H1 (cell line): ENCODE measurements at regions not wholly inside any gene's neighbourhood (a gene's known extent, or its start where the extent isn't known, plus 50 kb on each side); places are given as distances from the start of the nearest gene placed in this dataset.

Source experiments
- ASH2L ChIP-seq: fragments of 200-600, 300-600 bp; sonication (generic); IDR thresholded peaks from one replicate; pipeline ENCODE4 v1.7.1; 2017; ENCODE audit warnings: low read length
- CHD2 ChIP-seq: IDR thresholded peaks from 2 replicates; pipeline ENCODE4 v1.6.1; 2012; ENCODE audit warnings: low read length, improper control_type of control experiment
- EGR1 ChIP-seq: IDR thresholded peaks from 2 replicates; pipeline ENCODE4 v1.6.1; 2011; ENCODE audit warnings: low read depth, low read length, borderline replicate concordance
- EP300 ChIP-seq, 2 experiments: IDR thresholded peaks; 1 replicate in 1 of 2; 2 replicates in 1 of 2; pipeline ENCODE4 v1.6.1; 2011 to 2012; ENCODE audit warnings: low read depth in 2 of 2, low read length in 2 of 2, mild to moderate bottlenecking in 2 of 2, borderline replicate concordance in 1 of 2, inconsistent platforms in 1 of 2, moderate library complexity in 1 of 2
- NANOG ChIP-seq: IDR thresholded peaks from 2 replicates; pipeline ENCODE4 v1.6.1; 2011; ENCODE audit warnings: low read length, low read depth, mild to moderate bottlenecking, inconsistent platforms; ENCODE audit not compliant: insufficient read depth, poor library complexity, severe bottlenecking
- POLR2A ChIP-seq, 2 experiments: IDR thresholded peaks; 1 replicate in 1 of 2; 2 replicates in 1 of 2; pipeline ENCODE4 v1.6.1; 2011; ENCODE audit warnings: low read depth in 2 of 2, low read length in 2 of 2, mild to moderate bottlenecking in 2 of 2; ENCODE audit errors: control extremely low read depth in 1 of 2
- RNF2 ChIP-seq: fragments of 200-900, 300-1000 bp; sonication (generic); IDR thresholded peaks from 2 replicates; pipeline ENCODE4 v1.7.1; 2016; ENCODE audit warnings: borderline replicate concordance, low read depth, mild to moderate bottlenecking, antibody characterized with exemption, low read length; ENCODE audit not compliant: poor library complexity, severe bottlenecking; ENCODE audit errors: missing control alignments

- TF ChIP-seq ASH2L: no peak
- no peak for TF ChIP-seq RNF2
- TF ChIP-seq CHD2: no peak
- no peak for TF ChIP-seq NANOG
- no peak for TF ChIP-seq EGR1
- TF ChIP-seq EP300 (IDR thresholded peaks at IDR 0.05; ENCODE audit: borderline replicate concordance in 1 of 2, low read depth in 2 of 2, low read length in 2 of 2): no peak
- TF ChIP-seq POLR2A (IDR thresholded peaks at IDR 0.05; ENCODE audit: control extremely low read depth in 1 of 2, low read depth in 2 of 2, low read length in 2 of 2): no peak
Observed at GRCh38 chr22:44384563-44385295, 72.0 kb upstream of the SHISAL1 start (continued).
